ENCODE measurements at regions not wholly inside any gene's neighbourhood (a gene's known extent, or its start where the extent isn't known, plus 50 kb on each side); places are given as distances from the start of the nearest gene placed in this dataset.

- DNase-seq (ENCODE audit: low spot score): no peak
- intact Hi-C loops (cut with DNase I): loop anchor here (5.0 kb wide), 1 partner anchor 379 kb away; no protein-coding TSS in a partner anchor
- H3K27me3 ChIP-seq (replicated peaks; ENCODE audit: insufficient read depth): no peaks in the 10 kb centered on the region
- H3K4me1 ChIP-seq (replicated peaks): peaks cover 24% of the 10 kb centered on the region
- H3K9me3 ChIP-seq: no peaks in the 10 kb centered on the region
- 32% methylated on average over 7 of the region's 7 CpGs for WGBS
- no peaks in the 10 kb centered on the region for H3K36me3 ChIP-seq
- H3K4me3 ChIP-seq: no peak overlapping the region
- peak overlapping the region in 1 of 2 donors; percentile 22 for H3K27ac ChIP-seq
- no peak for TF ChIP-seq CTCF (IDR thresholded peaks at IDR 0.05)
- no peak for TF ChIP-seq POLR2A (IDR thresholded peaks at IDR 0.05)
- no peak for TF ChIP-seq POLR2AphosphoS5 (IDR thresholded peaks at IDR 0.05)
Measured at GRCh38 chr9:90001747-90002146, 396.9 kb downstream of the GADD45G start.

GRCh38 chr9:90002397-90003271 is 397.8 kb downstream of the GADD45G start:
- H3K4me1 ChIP-seq (replicated peaks): peaks cover 24% of the 10 kb centered on the region
- peak; percentile 70 for TF ChIP-seq POLR2AphosphoS5 (IDR thresholded peaks at IDR 0.05)
- TF ChIP-seq CTCF (IDR thresholded peaks at IDR 0.05): no peak
- H3K9me3 ChIP-seq: no peaks in the 10 kb centered on the region
- peak overlapping the region in 1 of 2 donors; percentile 38 for H3K27ac ChIP-seq
- no peak overlapping the region for H3K4me3 ChIP-seq
- H3K36me3 ChIP-seq: no peaks in the 10 kb centered on the region
- 28% methylated on average over 9 of the region's 9 CpGs for WGBS
- intact Hi-C loops (cut with DNase I): loop anchor here (5.0 kb wide), 1 partner anchor 380 kb away; no protein-coding TSS in a partner anchor
- peak; percentile 76 for DNase-seq (ENCODE audit: low spot score)
- H3K27me3 ChIP-seq (replicated peaks; ENCODE audit: insufficient read depth): no peaks in the 10 kb centered on the region

GRCh38 chr9:90005388-90005787 is 400.6 kb downstream of the GADD45G start:
- intact Hi-C loops (cut with DNase I): no loop called here
- no peak for DNase-seq (ENCODE audit: low spot score)
- 91% methylated on average over 3 of the region's 3 CpGs for WGBS

GRCh38 chr9:90007516-90008440 is 403.0 kb downstream of the GADD45G start:
- Histone ChIP-seq H3K4me1 (replicated peaks) (peaks cover under 1% of the 10 kb centered on the region), H3K9me3 (no peaks in the 10 kb centered on the region), H3K4me3 (no peak overlapping the region), H3K27me3 (replicated peaks; ENCODE audit: insufficient read depth) (no peaks in the 10 kb centered on the region), H3K27ac (no peak overlapping the region), H3K36me3 (no peaks in the 10 kb centered on the region)
- intact Hi-C loops (cut with DNase I): no loop called here
- TF ChIP-seq POLR2AphosphoS5 (IDR thresholded peaks at IDR 0.05): no peak
- no peak for TF ChIP-seq CTCF (IDR thresholded peaks at IDR 0.05)
- TF ChIP-seq POLR2A (IDR thresholded peaks at IDR 0.05): no peak
- whole genome bisulfite sequencing: 84% methylated on average over 11 of the region's 11 CpGs
- DNase-seq (ENCODE audit: low spot score): no peak

More at GRCh38 chr9:90005388-90005787, 400.6 kb downstream of the GADD45G start:
- Histone ChIP-seq H3K4me3 (no peak overlapping the region), H3K4me1 (replicated peaks) (peaks cover 10% of the 10 kb centered on the region), H3K27me3 (replicated peaks; ENCODE audit: insufficient read depth) (no peaks in the 10 kb centered on the region), H3K36me3 (no peaks in the 10 kb centered on the region), H3K27ac (no peak overlapping the region), H3K9me3 (no peaks in the 10 kb centered on the region)
- TF ChIP-seq POLR2AphosphoS5 (IDR thresholded peaks at IDR 0.05) (no peak), CTCF (IDR thresholded peaks at IDR 0.05) (no peak), POLR2A (IDR thresholded peaks at IDR 0.05) (no peak)
